ENCODE measurements at regions not wholly inside any gene's neighbourhood (a gene's known extent, or its start where the extent isn't known, plus 50 kb on each side); places are given as distances from the start of the nearest gene placed in this dataset.

DNA sequence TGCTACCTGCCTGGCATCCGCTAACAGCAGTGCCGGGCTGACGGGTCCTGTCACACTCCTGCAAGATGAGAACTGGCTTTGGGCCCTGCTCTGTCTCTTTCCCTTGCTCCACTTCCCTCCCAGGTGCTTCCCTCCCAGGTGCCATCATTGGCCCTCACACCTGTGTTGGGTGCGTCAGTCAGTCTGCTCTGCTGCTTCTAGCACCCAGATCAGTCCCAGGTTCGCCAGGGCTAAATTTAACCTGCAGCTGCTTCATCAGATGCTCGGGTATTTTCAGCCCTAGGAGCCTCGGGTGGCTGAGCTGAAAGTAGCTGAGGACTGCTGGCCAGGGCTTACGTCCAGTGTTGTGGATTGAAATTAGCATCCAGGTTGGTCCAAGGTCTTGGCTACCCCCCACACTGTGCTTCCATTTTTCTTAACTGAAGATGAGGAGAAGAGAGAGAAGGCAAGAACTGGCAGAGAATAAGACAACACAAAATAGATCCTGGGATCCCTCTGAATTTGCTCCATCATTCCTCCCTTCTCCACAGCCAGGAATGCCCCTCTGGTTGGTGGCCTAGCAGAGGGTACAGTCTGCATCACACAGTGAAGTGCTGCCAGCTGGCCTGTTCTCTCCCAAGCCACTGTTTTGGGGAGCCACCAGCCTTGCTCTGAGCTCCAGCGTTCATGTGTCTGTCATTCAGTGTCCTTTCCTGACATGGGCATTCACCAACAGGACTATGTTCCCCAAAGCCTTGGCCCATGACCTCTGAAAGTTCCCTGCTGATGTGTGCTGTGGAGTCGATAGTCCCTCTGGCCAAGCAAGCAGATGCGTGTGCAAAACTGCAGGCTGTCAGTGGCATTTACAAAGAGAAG, 65.9 kb upstream of the SYPL1 start:
- H3K27ac Mint-ChIP-seq = no peak overlapping the region
- POLR2A ChIA-PET = no interaction called here
- no peak overlapping the region for H3K4me3 Mint-ChIP-seq

DNA sequence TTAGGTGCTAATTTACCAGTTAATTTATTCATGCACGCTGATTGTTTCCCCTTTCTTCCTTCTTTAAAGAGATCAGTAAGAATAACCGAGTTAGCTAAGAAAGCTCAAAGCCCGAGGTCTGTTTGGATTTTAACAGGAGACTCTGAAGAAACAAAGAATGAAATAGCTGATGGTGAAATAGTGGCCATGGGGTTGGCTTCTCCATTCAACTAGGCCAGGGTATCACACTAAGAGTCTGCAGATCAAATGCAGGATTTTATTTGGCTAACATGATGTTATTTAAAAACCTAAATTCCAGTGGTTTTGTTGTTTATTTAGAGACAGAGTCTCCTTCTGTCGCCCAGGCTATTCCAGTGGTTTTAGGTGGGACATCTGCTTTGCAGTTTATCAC, 65.2 kb upstream of the SYPL1 start:
- Mint-ChIP-seq H3K9me3 (no peaks in the 10 kb centered on the region), H3K36me3 (no peaks in the 10 kb centered on the region), H3K27me3 (peaks cover 13% of the 10 kb centered on the region), H3K27ac (no peak overlapping the region), H3K4me3 (no peak overlapping the region), H3K4me1 (ENCODE audit: low read depth) (peaks cover 5% of the 10 kb centered on the region)
- intact Hi-C loops (cut with micrococcal nuclease) = loop anchor here (2.0 to 5.0 kb wide), 3 partner anchors 190 to 484 kb away; partner anchors contain the start of gene CCDC71L
- ChIA-PET CTCF (interaction anchor here (0.8 to 7.2 kb wide), 39 partner anchors 10 to 559 kb away, joined by 3 to 184 read pairs (median 4); partner anchors contain the start of genes CCDC71L and NAMPT), POLR2A (interaction anchor here (0.6 to 1.4 kb wide), 2 partner anchors 169 to 285 kb away, joined by 3 to 4 read pairs; no protein-coding TSS in a partner anchor)
- DNase-seq = no peak

More for the DNA sequence above, 65.9 kb upstream of the SYPL1 start:
- CTCF ChIA-PET = interaction anchor here (0.9 to 7.2 kb wide), 19 partner anchors 11 to 558 kb away, joined by 3 to 184 read pairs (median 6); partner anchors contain the start of gene CCDC71L
- no peaks in the 10 kb centered on the region for H3K9me3 Mint-ChIP-seq
- H3K4me1 Mint-ChIP-seq (ENCODE audit: low read depth) = peaks cover 5% of the 10 kb centered on the region
- H3K36me3 Mint-ChIP-seq = no peaks in the 10 kb centered on the region
- intact Hi-C loops (cut with micrococcal nuclease) = loop anchor here (2.0 to 5.0 kb wide), 3 partner anchors 189 to 483 kb away; partner anchors contain the start of gene CCDC71L
- DNase-seq = no peak
- H3K27me3 Mint-ChIP-seq = peaks cover 13% of the 10 kb centered on the region

DNA sequence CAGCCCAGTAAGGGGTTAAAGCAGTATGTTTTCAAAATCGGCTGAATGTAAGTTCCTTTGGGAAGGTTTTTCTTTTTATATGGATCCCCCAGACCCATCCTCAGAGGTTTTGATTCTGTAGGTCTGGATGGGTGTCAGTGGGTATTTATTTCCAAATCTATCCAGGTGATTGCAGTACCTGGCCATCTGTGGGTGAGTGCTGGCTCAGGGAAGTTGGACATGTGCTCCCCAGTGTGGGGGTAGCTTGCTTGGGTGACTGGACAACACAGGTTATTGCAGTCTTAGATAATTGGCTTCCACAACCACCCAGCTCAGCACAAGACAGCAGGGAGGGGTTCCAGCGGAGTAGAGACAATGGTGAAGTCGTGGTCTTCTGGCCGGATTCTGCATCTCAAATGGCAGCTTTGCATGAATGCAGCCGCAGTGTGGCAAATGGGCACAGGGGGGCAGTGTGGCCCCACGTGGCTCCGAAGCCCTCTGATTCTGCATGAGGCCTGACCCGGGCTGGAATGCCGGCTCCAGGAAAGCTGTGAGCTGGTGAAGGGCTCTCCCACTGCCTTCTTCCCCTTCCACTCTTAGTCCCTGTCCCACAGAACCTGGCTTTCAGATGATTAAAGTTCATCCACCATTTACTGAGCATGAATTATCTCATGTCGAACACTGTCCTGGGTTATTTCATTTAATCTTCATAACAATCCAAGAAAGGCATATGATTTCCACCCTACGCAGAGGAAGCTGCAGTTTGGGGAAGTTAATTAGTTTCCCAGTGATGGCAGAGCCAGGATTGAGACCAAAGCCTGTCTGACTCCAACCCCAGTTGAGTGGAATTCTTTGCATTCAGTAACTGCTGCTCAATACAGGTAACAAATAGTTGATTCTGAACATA, 64.5 kb upstream of the SYPL1 start:
- Mint-ChIP-seq H3K9me3 (no peaks in the 10 kb centered on the region), H3K36me3 (no peaks in the 10 kb centered on the region), H3K4me1 (ENCODE audit: low read depth) (peaks cover 5% of the 10 kb centered on the region), H3K27me3 (peaks cover 13% of the 10 kb centered on the region), H3K27ac (no peak overlapping the region), H3K4me3 (no peak overlapping the region)
- DNase-seq = peak; percentile 80
- POLR2A ChIA-PET = interaction anchor here (0.6 to 1.4 kb wide), 2 partner anchors 170 to 286 kb away, joined by 3 to 4 read pairs; no protein-coding TSS in a partner anchor
- intact Hi-C loops (cut with micrococcal nuclease) = loop anchor here (1.0 to 5.0 kb wide), 5 partner anchors 190 to 560 kb away; partner anchors contain the start of gene CCDC71L
- CTCF ChIA-PET = interaction anchor here (0.6 to 7.2 kb wide), 57 partner anchors 10 to 563 kb away, joined by 3 to 184 read pairs (median 4); partner anchors contain the start of genes CCDC71L and NAMPT

DNA sequence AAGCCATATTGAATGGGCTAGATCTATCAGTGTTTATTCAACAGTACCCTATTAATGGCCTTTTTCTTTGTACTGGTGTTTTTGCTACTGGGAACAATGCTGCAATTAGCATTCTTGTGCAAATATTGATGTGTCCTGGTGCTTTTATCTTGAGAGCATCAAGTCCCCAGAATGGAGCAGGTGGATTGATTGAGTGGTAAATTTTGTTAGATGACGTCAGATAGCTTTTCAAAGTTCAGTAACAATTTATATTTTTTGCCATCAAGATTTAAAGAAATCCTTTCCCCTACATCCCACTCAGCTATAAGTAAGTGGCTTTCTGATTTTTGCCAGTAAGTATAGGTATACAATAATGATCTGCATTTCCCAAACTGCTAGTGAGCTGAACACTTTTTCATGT, 63.4 kb upstream of the SYPL1 start:
- ChIA-PET POLR2A (no interaction called here), CTCF (interaction anchor here (1.1 to 7.2 kb wide), 10 partner anchors 9 to 560 kb away, joined by 3 to 184 read pairs (median 8); partner anchors contain the start of gene CCDC71L)
- no peak for DNase-seq
- Mint-ChIP-seq H3K27me3 (peaks cover 13% of the 10 kb centered on the region), H3K27ac (no peak overlapping the region), H3K4me1 (ENCODE audit: low read depth) (peaks cover 5% of the 10 kb centered on the region), H3K36me3 (no peaks in the 10 kb centered on the region), H3K4me3 (no peak overlapping the region), H3K9me3 (no peaks in the 10 kb centered on the region)
- intact Hi-C loops (cut with micrococcal nuclease) = loop anchor here (5.0 kb wide), 1 partner anchor 367 kb away; no protein-coding TSS in a partner anchor

DNA sequence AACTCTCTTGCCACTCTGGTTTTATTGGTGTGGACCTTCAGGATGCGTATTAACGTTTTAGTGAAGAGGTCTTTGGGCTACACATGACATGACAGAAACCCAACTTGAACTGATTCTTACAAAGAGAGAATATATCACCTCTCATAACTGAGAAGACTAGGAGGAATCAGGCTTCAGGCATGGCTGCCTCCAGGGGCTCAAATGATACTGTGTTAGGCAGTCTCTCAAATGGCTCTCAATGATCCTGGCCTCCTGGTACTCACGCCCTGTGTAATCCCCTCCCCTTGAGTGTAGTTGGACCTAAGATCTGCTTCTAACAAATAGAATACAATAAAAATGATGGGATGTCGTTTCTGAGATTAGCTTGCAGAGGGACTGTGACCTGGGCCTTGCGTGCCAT, 58.5 kb upstream of the SYPL1 start:
- intact Hi-C loops (cut with micrococcal nuclease) = no loop called here
- H3K27ac Mint-ChIP-seq = no peak overlapping the region
- H3K36me3 Mint-ChIP-seq = no peaks in the 10 kb centered on the region
- POLR2A ChIA-PET = no interaction called here
- CTCF ChIA-PET = interaction anchor here (0.7 to 3.3 kb wide), 4 partner anchors 38 to 565 kb away, joined by 3 to 10 read pairs (median 4); no protein-coding TSS in a partner anchor
- H3K27me3 Mint-ChIP-seq = peaks cover 9% of the 10 kb centered on the region
- H3K9me3 Mint-ChIP-seq = no peaks in the 10 kb centered on the region
- no peak for DNase-seq
- H3K4me3 Mint-ChIP-seq = no peak overlapping the region
- peaks cover 3% of the 10 kb centered on the region for H3K4me1 Mint-ChIP-seq (ENCODE audit: low read depth)

DNA sequence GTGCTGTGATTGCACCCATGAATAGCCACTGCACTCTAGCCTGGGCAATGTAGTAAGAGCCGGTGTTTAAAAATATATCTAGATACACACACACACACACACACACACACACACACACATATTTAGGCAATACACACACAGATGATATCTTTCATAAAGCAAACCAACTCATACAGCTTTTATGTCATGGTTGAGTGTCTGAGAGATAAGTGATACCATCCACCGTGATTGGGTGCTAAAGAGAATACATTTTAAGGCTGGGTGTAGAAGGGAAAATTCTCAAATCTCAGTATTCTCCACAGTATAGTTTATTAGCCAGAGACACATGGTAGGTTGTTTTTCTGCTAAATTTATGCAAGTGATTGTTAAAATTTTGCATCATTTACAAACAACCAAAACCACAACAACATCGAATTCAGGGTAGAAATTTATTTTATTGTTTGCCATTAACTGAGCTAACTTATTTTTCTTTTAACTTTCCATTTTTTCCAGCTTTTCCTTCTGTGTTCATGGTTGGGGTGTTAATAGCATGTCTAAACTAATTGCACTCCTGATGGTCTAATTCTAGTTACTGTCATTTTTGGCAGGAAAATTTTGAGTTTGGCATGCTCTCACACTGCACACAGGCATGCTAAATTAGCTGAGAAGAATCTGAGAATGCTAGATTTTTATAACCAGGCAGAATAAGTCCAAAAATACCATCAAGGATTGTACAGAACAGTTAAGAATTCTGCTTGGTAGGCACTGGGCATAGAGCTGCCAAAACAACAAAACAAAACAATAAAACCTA, 57.9 kb upstream of the SYPL1 start:
- POLR2A ChIA-PET = no interaction called here

DNA sequence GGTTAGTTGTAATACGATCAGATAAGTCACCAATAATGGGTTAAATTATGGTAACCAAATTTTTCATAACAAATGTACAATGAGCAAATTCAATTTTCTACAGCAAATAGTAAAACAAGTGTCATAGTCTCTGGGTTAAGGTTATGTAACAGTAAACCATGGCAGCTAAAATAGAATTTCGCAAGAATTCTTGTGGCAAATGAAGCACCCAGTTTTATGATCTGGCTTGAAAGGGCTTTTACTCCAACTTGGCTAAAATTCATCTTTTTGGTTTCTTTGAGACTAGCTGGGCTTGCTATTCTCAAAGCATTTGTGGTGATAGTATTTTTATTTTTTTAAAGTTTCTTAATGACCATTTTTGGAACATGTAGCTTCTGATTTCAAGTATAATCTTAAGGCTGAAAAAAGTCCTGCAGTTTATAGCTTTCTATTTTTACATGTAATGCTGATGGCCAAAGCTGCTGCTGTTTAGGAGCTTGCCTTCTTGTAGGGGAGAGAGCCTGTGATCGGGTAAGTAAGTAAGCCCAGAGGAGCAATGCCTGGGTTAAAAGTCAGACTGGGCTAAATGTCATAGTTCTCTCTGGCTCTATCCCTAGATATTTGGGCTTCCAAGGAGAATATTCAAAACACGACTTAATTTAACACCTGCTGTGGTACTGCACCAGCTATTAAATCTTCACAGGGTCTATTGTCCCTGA, 55.5 kb upstream of the SYPL1 start:
- intact Hi-C loops (cut with micrococcal nuclease) = loop anchor here (5.0 kb wide), 1 partner anchor 405 kb away; no protein-coding TSS in a partner anchor
- ChIA-PET POLR2A (no interaction called here), CTCF (interaction anchor here (0.7 to 5.1 kb wide), 20 partner anchors 8 to 569 kb away, joined by 3 to 53 read pairs (median 3); no protein-coding TSS in a partner anchor)
- Mint-ChIP-seq H3K9me3 (peaks cover 9% of the 10 kb centered on the region), H3K27ac (no peak overlapping the region), H3K36me3 (peaks cover 3% of the 10 kb centered on the region), H3K4me1 (ENCODE audit: low read depth) (peaks cover 3% of the 10 kb centered on the region), H3K27me3 (peaks cover 9% of the 10 kb centered on the region), H3K4me3 (no peak overlapping the region)
- no peak for DNase-seq

More for the DNA sequence above, 57.9 kb upstream of the SYPL1 start:
- Mint-ChIP-seq H3K36me3 (no peaks in the 10 kb centered on the region), H3K9me3 (no peaks in the 10 kb centered on the region), H3K27ac (no peak overlapping the region), H3K4me1 (ENCODE audit: low read depth) (peaks cover 3% of the 10 kb centered on the region), H3K4me3 (no peak overlapping the region), H3K27me3 (peaks cover 6% of the 10 kb centered on the region)
- CTCF ChIA-PET = interaction anchor here (0.7 to 3.6 kb wide), 6 partner anchors 15 to 566 kb away, joined by 3 to 38 read pairs (median 4); no protein-coding TSS in a partner anchor
- intact Hi-C loops (cut with micrococcal nuclease) = loop anchor here (5.0 kb wide), 1 partner anchor 408 kb away; no protein-coding TSS in a partner anchor
- DNase-seq = no peak

DNA sequence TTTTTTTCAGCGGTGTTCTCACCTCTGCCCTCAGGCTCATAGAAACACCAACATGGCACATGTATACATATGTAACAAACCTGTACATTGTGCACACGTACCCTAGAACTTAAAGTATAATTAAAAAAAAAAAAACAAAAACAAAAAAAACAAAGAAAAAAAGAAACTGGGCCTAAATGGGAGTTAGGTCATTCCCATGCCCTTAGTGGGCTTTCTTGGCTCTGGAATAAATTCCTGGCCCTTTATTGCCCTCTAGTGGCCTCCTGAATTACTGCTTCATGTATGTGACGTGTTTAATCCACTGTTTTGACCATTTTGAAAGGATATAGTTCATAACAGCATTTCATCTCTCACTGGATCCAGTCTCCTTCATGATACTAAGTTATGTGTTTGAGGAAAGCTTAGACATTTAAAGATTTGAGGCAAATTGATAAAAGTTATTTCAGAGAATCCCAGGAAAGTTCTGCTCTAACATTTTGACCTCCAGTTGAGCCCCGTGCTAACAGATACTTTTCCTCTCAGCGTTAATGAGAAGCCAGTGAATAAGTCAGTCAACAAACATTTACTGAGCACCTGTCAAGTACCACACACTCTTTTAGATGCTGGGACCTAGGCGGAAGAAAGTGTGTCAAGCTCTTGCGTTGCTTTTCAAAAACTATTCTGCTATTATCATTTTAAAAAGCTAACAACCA, 54.7 kb upstream of the SYPL1 start:
- Mint-ChIP-seq H3K27ac (peak overlapping the region; percentile 24), H3K4me1 (ENCODE audit: low read depth) (peaks cover 3% of the 10 kb centered on the region), H3K9me3 (peaks cover 9% of the 10 kb centered on the region), H3K4me3 (no peak overlapping the region), H3K27me3 (peaks cover 10% of the 10 kb centered on the region), H3K36me3 (peaks cover 3% of the 10 kb centered on the region)
- ChIA-PET POLR2A (no interaction called here), CTCF (interaction anchor here (0.7 to 5.1 kb wide), 19 partner anchors 8 to 569 kb away, joined by 3 to 53 read pairs (median 3); no protein-coding TSS in a partner anchor)
- intact Hi-C loops (cut with micrococcal nuclease) = loop anchor here (1.0 to 5.0 kb wide), 2 partner anchors 109 to 404 kb away; no protein-coding TSS in a partner anchor
- peak; percentile 21 for DNase-seq

DNA sequence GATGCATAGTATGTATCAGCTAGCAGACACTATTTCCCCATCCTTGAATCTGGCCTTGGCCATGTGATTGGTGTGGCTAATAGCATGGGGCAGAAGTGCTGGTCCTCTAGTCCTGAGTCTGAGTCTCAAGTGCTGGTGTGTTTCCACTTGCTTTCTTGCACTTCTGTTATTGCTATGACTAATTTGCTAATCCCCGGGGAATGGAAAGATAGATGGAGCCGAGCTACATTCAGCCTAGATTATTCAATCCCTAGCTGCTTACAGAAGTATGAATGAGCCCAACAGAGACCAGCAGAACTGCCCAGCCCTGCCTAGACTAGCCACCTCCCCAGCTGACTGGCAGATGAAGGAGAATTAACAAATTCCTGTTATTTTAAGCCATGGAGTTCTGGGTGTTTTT, 53.2 kb upstream of the SYPL1 start:
- peaks cover 3% of the 10 kb centered on the region for H3K36me3 Mint-ChIP-seq
- CTCF ChIA-PET = interaction anchor here (0.7 to 5.1 kb wide), 9 partner anchors 9 to 571 kb away, joined by 3 to 53 read pairs (median 3); no protein-coding TSS in a partner anchor
- POLR2A ChIA-PET = no interaction called here

DNA sequence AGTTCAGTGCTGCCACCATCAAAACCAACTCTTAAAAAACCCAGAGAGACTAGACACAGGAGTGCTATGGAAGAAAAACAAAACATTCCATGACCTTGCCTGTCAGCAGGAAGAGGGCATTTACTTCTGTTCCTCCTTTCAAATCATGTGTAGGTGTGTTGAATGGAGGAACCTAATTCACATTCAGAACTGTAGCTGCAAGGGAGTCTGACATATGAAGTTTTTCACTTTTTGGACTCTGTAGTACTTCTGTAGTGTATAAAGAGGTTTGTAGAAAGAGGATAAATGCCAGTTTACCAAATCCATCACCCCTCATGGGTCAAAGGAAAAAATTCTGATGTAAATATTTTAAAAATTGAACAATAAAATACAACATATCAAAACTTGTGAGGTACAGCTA, 51.1 kb upstream of the SYPL1 start:
- Mint-ChIP-seq H3K27ac (no peak overlapping the region), H3K27me3 (peaks cover 15% of the 10 kb centered on the region), H3K36me3 (peaks cover 3% of the 10 kb centered on the region), H3K9me3 (peaks cover 9% of the 10 kb centered on the region), H3K4me1 (ENCODE audit: low read depth) (peaks cover 3% of the 10 kb centered on the region), H3K4me3 (no peak overlapping the region)
- no peak for DNase-seq
- intact Hi-C loops (cut with micrococcal nuclease) = no loop called here
- ChIA-PET CTCF (interaction anchor here (3.3 to 3.8 kb wide), 2 partner anchors 9 to 13 kb away, joined by 11 to 29 read pairs; no protein-coding TSS in a partner anchor), POLR2A (no interaction called here)

More for the DNA sequence above, 53.2 kb upstream of the SYPL1 start:
- no peak overlapping the region for H3K4me3 Mint-ChIP-seq
- H3K9me3 Mint-ChIP-seq = peaks cover 9% of the 10 kb centered on the region
- H3K27ac Mint-ChIP-seq = no peak overlapping the region
- H3K4me1 Mint-ChIP-seq (ENCODE audit: low read depth) = peaks cover 3% of the 10 kb centered on the region
- no peak for DNase-seq
- intact Hi-C loops (cut with micrococcal nuclease) = loop anchor here (5.0 kb wide), 1 partner anchor 403 kb away; no protein-coding TSS in a partner anchor
- H3K27me3 Mint-ChIP-seq = peaks cover 15% of the 10 kb centered on the region
